ENCODE measurements at regions not wholly inside any gene's neighbourhood (a gene's known extent, or its start where the extent isn't known, plus 50 kb on each side); places are given as distances from the start of the nearest gene placed in this dataset.
A peak's percentile ranks its signal among the peaks of the same experiment; 100 is the strongest.
"Not testable (repeated sequence)": the region's sequence is repeated elsewhere in the genome, so short reads cannot be mapped to it uniquely, and the experiment has no call there.

GRCh38 chr6:126914801-126915200 lies 203.7 kb upstream of the RSPO3 start:
- DNase-seq: no peak

- no peak for DNase-seq
Measured at GRCh38 chr6:126919947-126920346, 198.5 kb upstream of the RSPO3 start.

- no peak for DNase-seq
Measured at GRCh38 chr6:126923807-126924206, 194.7 kb upstream of the RSPO3 start.

GRCh38 chr6:126926926-126927325 lies 191.5 kb upstream of the RSPO3 start:
- DNase-seq: no peak

GRCh38 chr6:126927841-126928240 lies 190.6 kb upstream of the RSPO3 start:
- no peak for DNase-seq

GRCh38 chr6:126937426-126937825 lies 181.0 kb upstream of the RSPO3 start:
- no peak for DNase-seq

- DNase-seq: no peak
Measured at GRCh38 chr6:126939784-126940183, 178.7 kb upstream of the RSPO3 start.

GRCh38 chr6:126941751-126942150 lies 176.7 kb upstream of the RSPO3 start:
- no peak for DNase-seq

- peak; percentile 19 to 29 for DNase-seq
Measured at GRCh38 chr6:126944512-126944911, 174.0 kb upstream of the RSPO3 start.

- no peak for DNase-seq
Measured at GRCh38 chr6:126945150-126945685, 173.3 kb upstream of the RSPO3 start.

- no peak for DNase-seq
Measured at GRCh38 chr6:126945812-126946360, 172.6 kb upstream of the RSPO3 start.

- DNase-seq: no peak
Measured at GRCh38 chr6:126947070-126947469, 171.4 kb upstream of the RSPO3 start.

GRCh38 chr6:126949786-126950185 lies 168.7 kb upstream of the RSPO3 start:
- no peak for DNase-seq

GRCh38 chr6:126955621-126956020 lies 162.8 kb upstream of the RSPO3 start:
- no peak for DNase-seq

GRCh38 chr6:126957721-126958120 lies 160.8 kb upstream of the RSPO3 start:
- DNase-seq: no peak

GRCh38 chr6:126959765-126960164 lies 158.7 kb upstream of the RSPO3 start:
- no peak for DNase-seq

GRCh38 chr6:126963077-126963809 lies 155.2 kb upstream of the RSPO3 start:
- no peak for DNase-seq

GRCh38 chr6:126967296-126968005 lies 151.0 kb upstream of the RSPO3 start:
- no peak for DNase-seq

- no peak for DNase-seq
Measured at GRCh38 chr6:126976253-126976797, 142.1 kb upstream of the RSPO3 start.

GRCh38 chr6:126983779-126984178 lies 134.7 kb upstream of the RSPO3 start:
- DNase-seq: no peak

- DNase-seq: not testable (repeated sequence)
Measured at GRCh38 chr6:126988125-126988524, 130.3 kb upstream of the RSPO3 start.

- DNase-seq: no peak
Measured at GRCh38 chr6:127000631-127001030, 117.8 kb upstream of the RSPO3 start.

- DNase-seq: no peak
Measured at GRCh38 chr6:127013865-127014264, 104.6 kb upstream of the RSPO3 start.

- no peak for DNase-seq
Measured at GRCh38 chr6:127015858-127016257, 102.6 kb upstream of the RSPO3 start.
